GM19035 (cell line): ENCODE measurements at regions not wholly inside any gene's neighbourhood (a gene's known extent, or its start where the extent isn't known, plus 50 kb on each side); places are given as distances from the start of the nearest gene placed in this dataset.
"Not testable (repeated sequence)": the region's sequence is repeated elsewhere in the genome, so short reads cannot be mapped to it uniquely, and the experiment has no call there.

Experiments
- ATAC-seq: cut with Tn5 transposase; IDR thresholded peaks from one replicate; pipeline ENCODE4 v1.9.1; 2021; ENCODE audit not compliant: unreplicated experiment

- ATAC-seq = no peak
These were observed 90.7 kb downstream of the GADD45G start for GRCh38 chr9:89695441-89695891.

- ATAC-seq = not testable (repeated sequence)
These were observed 91.2 kb downstream of the GADD45G start for GRCh38 chr9:89695979-89696378.

DNA sequence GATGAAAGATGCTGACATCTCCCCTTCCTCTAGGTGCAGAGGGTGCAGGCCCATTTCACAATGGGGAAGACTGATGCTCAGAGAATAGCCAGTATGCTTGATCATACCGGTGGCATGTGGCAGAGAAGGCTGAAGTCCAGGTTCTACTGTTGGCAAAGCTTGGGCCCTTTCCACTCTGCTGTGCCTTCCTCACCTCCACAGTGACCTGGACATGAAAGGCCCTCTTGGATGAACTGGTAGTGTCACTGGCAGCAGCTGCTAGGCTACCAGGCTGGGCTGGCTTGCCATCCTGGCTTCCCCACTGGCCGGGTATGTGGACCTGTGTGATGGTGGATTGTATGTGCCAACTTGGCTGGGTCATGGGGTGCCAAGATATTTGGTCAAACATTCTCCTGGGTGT is 92.0 kb downstream of the GADD45G start:
- ATAC-seq = no peak

DNA sequence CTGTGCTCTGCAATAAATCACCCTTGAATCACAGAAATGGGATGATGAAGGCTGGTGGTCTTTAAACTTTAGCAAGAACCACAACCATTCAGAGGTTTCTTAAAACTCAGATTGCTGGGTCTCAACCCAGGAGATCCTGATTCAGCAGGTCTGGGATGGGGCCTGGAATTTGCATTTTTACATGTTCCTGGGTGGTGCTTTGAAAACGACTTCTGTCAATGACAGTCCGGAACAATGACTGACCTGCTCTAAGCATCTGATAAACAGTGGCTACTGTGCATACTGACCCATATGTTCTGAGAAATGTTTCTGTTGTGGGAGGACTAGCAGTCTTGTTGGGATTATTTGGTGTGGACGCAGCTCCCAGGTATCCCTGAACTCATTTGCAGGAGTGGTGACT is 92.7 kb downstream of the GADD45G start:
- ATAC-seq = no peak

DNA sequence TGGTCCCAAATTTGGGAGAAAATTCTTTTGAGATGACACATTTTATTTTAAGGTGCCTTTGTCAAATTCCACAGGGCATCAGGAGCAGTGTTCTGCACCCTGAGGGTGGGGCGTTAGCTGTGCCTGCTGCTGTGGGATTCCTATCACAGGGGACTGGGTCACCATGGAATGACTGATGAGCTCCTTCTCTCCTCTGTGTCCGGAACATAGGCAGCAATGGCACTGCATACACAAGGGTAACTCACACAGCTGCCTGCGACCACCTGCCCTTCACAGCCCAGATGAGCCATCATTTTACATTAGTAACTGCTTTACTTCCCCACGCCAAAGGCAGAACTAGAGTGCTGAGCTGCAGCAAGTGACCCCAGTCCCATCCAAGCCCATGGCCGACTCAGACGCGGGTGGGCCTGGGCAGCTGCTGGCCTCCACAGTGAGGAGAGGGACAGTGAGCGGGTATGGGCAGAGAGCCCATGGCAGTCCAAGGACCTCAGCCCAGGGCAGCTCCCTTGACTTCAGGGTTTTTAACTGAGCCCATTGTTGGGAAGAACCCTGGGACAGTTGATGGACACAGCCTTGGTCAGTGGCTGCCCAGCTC is 93.7 kb downstream of the GADD45G start:
- ATAC-seq = no peak

DNA sequence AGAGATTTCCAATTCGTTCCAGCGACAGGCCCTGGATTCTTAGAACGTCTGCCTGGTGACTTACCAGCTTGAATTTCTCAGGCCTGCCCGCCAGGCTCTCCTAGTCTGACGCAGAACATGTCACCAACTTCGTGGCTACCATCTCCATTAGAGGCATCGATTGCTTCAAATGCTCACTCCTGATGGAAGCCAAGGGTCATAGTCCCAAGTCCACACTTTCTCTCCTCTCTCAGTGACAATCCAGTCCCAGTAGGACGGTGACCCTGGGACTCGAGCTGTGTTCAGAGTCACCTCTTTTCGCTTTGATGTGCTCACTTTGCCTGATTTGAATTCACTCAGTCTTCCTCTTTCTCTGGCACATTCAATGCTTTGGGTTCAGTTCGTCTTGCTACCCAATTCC is 94.8 kb downstream of the GADD45G start:
- ATAC-seq = no peak

DNA sequence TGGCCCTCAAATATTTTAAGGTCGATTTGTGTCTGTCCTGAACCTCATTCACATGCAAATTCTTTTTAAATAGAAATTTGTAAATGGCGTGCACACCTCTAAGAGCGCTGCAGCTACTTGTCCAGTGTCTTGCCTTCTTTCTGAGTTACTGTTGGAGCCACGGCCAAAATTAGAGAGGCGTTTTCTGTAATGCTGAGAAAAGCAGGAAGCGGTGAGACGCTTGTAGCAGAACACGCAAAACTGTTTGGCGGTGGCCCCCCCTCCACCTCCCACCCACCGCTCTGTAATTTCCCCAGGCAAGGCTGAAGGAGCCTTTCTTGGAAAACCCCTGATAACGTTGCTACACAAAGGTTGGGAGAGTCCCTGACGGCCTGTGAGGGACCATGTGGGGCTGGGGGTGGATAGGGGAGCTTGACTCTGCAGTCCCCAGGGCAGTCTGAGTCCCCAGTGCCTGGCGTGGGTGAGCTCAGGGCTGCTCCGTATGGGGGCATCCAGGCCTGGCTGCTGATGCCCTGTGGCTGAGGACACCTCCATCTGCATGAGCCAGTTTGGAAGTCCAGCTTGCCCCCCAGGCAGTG is 96.5 kb downstream of the GADD45G start:
- ATAC-seq = peak; percentile 78

- ATAC-seq = no peak
These were observed 97.6 kb downstream of the GADD45G start for GRCh38 chr9:89702401-89702800.

DNA sequence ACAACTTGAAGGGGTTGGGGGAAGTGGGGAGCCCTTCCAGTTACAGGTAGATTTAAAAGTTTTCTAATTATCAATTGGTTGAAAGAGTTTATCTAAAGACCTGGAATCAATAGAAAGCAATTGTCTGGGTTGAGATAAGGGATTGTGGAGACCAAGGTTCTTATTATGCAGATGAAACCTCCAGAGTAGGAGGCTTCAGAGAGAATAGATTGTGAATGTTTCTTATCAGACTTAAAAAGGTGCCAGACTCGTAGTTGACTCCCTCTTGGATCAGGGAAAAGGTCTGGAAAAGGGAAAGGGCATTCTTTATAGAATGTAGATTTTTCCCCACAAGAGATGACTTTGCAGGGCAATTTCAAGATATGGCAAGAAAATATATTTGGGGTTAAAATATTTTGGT is 100.8 kb downstream of the GADD45G start:
- ATAC-seq = no peak

- ATAC-seq = no peak
These were observed 101.3 kb downstream of the GADD45G start for GRCh38 chr9:89706086-89706485.

DNA sequence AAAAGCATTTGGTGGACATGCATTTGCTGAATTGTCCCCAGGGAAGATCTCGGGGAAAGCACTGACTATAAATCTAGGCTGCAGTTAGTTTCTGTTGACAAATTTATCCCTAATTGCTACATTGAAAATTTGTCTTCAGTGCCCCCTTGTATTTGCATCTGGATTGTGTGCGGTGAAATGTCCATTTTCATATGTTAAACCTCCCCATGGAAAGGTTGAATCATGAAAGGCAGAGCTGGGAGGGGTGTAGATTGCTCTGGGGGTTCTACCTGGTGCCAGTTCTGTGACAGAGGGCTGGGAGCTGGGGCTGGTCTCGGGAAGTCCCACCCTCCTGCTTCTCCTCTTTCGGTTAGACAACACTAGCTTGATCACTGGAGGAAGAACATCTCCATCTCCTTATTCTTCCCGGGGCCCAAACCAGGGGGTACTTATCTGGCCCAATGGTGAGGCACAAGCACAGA is 101.9 kb downstream of the GADD45G start:
- no peak for ATAC-seq

- no peak for ATAC-seq
These were observed 105.9 kb downstream of the GADD45G start for GRCh38 chr9:89710697-89711096.

- no peak for ATAC-seq
These were observed 107.1 kb downstream of the GADD45G start for GRCh38 chr9:89711866-89712265.

DNA sequence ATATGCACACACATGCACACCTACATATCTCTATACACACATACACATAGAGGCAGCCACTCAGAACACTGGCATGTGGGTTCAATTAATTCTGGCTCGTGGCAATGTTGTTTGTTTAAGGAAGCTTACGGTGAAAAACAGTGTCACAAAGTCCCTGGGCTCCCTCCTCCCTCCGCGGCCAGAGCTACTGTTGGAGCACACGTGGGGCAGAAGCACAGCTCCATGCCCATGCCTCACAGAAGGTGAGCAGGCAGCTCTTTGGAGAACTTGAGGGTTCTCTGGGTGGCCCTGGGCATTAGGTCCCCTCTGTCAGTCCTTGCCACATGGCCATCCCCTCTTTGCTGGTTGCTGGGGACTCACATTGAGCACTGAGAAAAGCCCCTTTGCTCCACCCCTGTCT is 107.5 kb downstream of the GADD45G start:
- no peak for ATAC-seq

DNA sequence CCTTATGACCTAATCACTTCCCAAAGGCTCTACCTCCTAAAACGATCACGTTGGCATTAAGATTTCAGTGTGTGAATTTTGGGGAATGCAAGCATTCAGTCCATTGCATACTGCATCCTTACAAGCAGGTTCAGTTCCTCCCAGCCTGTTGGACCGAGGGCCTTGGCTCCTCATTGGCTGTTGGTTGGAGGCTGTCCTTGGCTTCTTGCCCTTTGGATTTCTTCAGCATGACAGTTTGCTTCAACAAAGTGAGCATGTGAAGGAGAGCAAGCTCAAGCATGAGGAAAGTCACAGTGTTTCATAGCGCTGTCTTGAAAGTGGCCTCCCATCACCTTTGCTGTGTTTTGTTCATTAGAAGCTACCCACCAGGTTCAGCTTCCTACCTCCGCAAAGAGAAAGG is 109.5 kb downstream of the GADD45G start:
- ATAC-seq = no peak

DNA sequence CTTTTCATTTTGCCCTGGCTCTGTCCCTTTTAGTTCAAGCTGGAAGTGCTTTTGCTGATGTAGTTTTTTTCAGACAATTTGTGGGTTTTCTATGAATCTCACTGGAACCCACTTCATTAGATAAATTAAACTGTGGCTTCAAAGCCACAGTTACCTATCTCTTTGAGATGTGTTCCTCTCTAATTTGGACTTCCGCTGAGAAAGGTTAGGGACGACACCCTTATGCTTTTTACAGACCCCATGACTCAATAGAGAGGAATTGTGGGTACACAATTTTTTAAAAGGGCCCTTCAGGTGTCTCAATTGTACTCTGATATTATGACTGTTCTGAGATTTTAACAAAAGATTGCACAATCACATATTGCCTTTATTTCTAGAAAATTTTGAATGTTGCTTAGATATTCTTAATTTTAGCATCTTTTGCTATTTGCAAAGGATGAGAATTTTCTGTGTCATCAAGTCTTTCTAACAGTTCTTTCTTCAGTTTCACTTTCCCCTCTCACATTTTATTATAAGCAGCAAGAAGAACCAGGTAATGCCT is 110.6 kb downstream of the GADD45G start:
- ATAC-seq = no peak

GRCh38 chr9:89715881-89716280 is 111.1 kb downstream of the GADD45G start:
- ATAC-seq = no peak

DNA sequence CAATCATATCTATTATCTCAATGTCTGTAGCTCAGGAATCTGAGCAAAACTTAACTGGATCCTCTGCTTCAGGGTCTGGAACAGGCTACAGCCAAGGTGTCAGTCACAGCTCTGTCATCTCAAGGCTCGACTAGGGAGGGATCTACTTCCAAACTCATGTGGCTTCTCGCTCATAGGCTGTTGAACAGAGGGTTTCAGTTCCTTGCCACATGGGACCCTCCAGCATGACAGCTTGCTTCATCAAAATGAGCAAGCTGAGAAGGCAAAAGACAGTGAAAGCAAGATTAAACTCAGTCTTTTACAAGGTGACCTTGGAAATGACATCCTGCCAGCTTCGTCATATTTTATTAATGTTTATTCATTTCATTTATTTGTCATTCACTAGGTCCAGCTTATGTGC is 111.7 kb downstream of the GADD45G start:
- no peak for ATAC-seq

- no peak for ATAC-seq
These were observed 113.4 kb downstream of the GADD45G start for GRCh38 chr9:89718176-89718575.

- ATAC-seq = no peak
These were observed 113.8 kb downstream of the GADD45G start for GRCh38 chr9:89718651-89719050.

- no peak for ATAC-seq
These were observed 114.4 kb downstream of the GADD45G start for GRCh38 chr9:89719202-89719601.

GRCh38 chr9:89720696-89721175 is 115.9 kb downstream of the GADD45G start:
- no peak for ATAC-seq
